ENCODE measurements at regions not wholly inside any gene's neighbourhood (a gene's known extent, or its start where the extent isn't known, plus 50 kb on each side); places are given as distances from the start of the nearest gene placed in this dataset.

DNA sequence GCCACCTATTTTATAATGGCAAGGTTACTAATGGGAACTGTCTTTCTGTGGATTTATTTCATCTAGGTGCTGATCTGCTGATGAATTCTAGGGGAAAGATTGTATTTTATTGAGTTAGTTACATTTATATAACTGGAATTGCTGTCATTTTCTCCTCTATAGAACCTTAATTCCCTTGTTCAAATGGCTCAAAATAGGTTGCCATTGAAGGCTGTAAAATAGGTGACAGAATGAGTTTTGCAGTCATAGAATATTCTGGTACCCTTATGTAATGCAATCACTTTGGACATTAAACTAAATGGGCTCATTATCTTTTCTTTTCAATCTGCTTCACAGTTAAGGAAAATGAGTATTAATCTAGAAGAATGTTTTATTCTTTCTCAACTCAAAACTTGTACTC lies 131.0 kb downstream of the CTH start:
- TF ChIP-seq, protein P1, sequence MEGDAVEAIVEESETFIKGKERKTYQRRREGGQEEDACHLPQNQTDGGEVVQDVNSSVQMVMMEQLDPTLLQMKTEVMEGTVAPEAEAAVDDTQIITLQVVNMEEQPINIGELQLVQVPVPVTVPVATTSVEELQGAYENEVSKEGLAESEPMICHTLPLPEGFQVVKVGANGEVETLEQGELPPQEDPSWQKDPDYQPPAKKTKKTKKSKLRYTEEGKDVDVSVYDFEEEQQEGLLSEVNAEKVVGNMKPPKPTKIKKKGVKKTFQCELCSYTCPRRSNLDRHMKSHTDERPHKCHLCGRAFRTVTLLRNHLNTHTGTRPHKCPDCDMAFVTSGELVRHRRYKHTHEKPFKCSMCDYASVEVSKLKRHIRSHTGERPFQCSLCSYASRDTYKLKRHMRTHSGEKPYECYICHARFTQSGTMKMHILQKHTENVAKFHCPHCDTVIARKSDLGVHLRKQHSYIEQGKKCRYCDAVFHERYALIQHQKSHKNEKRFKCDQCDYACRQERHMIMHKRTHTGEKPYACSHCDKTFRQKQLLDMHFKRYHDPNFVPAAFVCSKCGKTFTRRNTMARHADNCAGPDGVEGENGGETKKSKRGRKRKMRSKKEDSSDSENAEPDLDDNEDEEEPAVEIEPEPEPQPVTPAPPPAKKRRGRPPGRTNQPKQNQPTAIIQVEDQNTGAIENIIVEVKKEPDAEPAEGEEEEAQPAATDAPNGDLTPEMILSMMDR (IDR thresholded peaks at IDR 0.05): no peak
- no peak for TF ChIP-seq POLR2A (IDR thresholded peaks at IDR 0.05)
